CD4-positive, alpha-beta T cell treated with Interleukin-1 beta for 1 hour (primary cell): ENCODE measurements at regions not wholly inside any gene's neighbourhood (a gene's known extent, or its start where the extent isn't known, plus 50 kb on each side); places are given as distances from the start of the nearest gene placed in this dataset.

Experiments used
- DNase-seq, 2 donors: peaks; one replicate each; pipeline ENCODE4 v3.0.0-alpha.2; 2020 to 2022

GRCh38 chr2:240347949-240348500 is 87.4 kb upstream of the GPC1 start:
- no peak for DNase-seq

GRCh38 chr2:240348522-240348921 is 86.9 kb upstream of the GPC1 start:
- no peak for DNase-seq

GRCh38 chr2:240349133-240350005 is 86.1 kb upstream of the GPC1 start:
- no peak for DNase-seq

DNA sequence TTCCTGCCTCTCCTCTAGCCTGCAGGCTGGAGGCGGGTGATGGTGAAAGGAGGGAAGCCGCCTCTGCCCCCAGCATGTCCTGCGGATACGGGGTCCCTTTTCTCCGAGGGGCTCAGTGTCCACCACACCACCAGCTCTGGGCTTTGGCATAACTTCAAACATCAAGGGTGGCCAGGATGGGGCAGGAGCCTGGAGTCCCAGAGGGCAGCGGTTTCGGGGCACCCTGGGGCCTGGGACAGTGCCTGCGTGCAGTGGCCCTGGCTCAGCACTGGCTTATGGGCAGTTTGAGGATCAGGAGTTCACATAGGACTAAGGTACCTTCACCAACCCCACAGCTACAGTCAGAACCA is 85.5 kb upstream of the GPC1 start:
- no peak for DNase-seq

GRCh38 chr2:240350696-240351087 is 84.8 kb upstream of the GPC1 start:
- no peak for DNase-seq

DNA sequence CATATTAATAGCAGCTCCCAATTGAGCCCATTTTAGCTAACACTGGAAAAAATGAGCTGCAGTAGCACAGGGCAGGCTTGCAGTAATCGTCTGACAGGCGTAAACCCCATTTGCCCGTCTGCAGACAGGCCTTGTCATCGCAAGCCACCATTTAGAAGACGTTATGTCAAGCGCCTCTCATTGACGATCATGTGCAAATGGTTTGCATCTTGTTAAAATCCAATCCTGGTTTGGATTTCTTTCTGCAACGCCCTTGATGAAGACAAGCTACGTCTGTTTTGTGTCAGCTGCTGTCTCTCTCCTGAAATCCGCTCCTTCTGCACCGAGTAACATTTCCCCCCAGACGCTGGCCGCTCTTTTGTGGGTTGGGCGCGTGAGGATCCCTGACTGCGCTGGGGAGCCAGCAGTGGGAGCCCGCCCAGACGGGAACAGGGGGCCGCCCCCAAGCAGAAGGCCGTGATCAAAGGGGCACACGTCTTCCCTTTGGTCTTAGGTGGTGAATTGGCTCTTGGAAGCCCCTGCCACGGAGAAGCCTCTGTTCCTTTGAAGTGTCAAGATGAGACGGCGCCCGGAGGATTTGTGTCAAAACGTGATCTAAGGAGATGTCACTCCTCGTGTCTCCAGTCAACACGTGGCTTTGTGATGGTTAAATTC is 84.2 kb upstream of the GPC1 start:
- no peak for DNase-seq

- no peak for DNase-seq
Measured at GRCh38 chr2:240351826-240352426, 83.5 kb upstream of the GPC1 start.

DNA sequence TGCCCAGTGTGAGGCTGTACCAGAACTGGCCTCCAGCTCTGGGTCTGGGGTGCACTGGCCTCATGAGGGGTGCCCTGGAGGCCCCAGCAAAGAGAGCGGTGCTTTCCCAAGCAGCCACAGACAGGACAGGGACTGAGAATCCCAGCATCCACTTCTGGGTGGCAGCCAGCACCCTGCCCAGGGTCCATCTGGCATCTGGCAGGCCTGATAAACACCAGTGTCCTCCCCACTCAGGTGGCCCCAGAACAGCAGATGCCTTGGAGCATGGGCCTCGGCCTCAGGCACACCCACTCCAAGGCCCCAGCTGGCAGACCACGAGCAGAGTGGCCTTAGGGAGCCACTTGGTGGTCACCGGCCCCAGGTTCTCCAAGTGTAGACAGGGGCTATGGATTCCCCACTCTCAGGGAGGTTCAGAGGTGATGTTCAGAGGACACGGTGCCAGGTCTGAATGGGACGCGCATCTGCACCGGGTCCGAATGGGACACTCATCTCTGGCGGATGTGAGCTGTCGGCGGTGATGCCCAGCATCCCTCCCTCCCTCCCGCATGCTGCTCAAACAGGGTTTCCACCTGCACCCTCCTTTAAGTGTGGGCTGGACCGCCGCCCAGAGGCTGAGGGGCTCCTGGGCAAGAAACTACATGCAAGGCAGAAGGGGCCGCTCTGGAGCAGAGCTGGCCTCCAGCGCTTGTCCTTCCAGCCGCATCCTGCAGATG is 82.2 kb upstream of the GPC1 start:
- DNase-seq = no peak

DNA sequence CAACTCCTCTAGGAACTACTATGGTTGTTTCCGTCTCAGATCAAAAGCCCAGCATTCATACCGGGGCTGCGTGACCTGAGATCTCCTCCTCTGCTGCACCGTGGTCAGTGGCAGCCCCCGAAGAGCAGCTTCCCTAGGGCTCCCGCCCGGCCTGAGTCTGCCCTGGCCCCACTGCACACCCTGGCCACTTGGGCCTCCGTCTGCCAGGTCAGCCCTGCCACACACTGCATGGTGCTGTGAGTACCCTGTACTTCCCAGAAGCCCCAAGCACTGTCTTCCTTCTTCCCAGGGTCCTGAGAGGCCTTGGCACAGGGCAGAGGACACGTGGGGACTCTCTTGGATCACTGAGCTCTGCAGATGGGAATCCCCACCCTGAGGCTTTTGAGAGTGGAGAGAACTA is 81.5 kb upstream of the GPC1 start:
- no peak for DNase-seq

- DNase-seq = no peak
Measured at GRCh38 chr2:240355001-240355891, 80.2 kb upstream of the GPC1 start.

GRCh38 chr2:240355962-240356361 is 79.5 kb upstream of the GPC1 start:
- no peak for DNase-seq

DNA sequence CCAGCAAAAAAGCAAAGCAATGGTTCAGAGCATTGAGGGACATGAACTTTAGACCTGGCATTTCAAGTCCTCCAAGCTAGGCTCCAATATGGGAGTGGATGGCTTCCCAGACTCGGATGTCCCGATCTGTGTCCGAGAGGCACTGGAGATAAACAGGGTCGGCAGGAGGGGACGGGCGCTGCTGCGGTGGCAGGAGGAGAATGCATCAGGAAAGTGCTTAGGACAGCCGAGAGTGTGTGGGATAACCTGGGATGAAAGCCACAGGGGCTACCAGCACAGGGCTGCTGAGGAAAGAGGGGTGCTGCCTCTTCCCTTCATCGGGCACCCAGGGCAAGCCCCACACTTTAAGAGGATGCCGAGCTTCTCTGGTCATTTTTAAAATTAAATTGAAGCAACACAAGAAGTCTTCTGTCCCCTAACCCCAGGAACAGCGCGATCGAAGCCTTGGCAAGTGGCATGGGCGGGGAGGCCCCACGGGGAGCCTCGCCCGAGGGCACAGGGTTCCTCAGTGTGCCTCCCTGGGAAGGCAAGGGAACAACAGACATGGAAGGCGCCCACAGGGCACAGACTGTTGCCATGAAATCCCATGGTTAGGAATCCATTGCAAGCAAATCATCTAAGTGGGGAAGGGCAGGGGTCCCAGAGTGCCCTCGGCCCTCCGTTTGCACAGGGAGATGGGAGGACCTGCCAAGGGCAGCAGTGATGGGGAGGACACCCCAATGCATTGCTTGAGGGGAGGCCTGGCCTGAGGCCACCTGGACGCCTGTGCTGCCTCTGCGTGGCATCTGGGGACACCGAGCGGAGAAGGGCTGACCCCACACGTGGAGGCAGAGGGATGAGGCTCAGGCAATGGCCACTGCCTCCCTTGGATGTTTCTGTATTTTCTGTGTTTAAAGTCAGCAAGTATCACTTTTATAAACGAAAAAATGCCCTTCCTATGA is 78.5 kb upstream of the GPC1 start:
- DNase-seq = no peak

- no peak for DNase-seq
Measured at GRCh38 chr2:240357641-240358012, 77.8 kb upstream of the GPC1 start.

DNA sequence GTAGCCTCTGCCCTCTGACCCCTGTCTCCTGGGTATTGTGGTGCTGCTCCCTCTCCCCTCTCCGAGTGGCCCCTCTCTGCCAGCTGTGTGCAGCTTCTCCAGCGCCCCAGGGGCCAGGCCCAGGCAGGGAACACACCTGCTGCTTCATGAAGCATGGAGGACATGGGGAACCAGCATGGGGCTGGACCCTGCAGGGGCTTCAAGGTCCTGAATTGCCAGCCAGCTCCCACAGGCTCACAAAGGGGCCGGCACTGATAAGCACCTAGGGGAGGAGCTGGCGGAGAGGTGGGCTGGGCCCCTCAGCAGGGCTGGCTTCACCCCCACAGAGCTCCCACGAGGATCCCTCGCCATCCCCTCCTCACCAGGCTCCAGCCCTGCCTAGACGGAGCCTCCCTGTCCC is 77.4 kb upstream of the GPC1 start:
- no peak for DNase-seq

DNA sequence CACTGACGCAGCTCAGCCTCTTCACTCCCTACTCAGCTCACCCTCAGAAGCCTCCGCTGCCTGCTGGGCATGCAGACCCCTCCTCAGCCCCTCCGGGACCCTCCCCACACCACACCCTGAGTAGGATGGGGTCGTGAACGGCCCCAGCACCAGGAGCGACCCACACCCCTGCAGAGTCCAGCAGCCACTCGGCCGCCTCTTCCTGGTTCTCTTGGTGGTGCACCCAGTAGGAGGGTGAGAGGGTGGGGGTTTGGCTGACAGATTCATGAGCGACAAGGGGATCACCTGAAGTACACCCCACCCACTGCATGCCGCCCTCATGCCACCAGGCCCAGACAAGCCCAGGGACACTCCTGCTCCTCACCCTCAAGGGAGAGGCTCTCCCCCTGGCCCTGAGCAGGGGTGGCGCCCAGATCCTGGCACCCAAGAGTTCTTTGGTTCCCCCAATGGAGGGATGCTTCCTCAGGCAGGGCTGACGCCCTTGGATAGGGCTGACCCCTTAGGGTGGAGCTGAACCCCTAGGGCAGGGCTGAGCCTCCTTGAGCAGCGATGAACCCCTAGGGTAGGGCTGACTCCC is 76.6 kb upstream of the GPC1 start:
- no peak for DNase-seq

GRCh38 chr2:240359695-240360094 is 75.8 kb upstream of the GPC1 start:
- no peak for DNase-seq

DNA sequence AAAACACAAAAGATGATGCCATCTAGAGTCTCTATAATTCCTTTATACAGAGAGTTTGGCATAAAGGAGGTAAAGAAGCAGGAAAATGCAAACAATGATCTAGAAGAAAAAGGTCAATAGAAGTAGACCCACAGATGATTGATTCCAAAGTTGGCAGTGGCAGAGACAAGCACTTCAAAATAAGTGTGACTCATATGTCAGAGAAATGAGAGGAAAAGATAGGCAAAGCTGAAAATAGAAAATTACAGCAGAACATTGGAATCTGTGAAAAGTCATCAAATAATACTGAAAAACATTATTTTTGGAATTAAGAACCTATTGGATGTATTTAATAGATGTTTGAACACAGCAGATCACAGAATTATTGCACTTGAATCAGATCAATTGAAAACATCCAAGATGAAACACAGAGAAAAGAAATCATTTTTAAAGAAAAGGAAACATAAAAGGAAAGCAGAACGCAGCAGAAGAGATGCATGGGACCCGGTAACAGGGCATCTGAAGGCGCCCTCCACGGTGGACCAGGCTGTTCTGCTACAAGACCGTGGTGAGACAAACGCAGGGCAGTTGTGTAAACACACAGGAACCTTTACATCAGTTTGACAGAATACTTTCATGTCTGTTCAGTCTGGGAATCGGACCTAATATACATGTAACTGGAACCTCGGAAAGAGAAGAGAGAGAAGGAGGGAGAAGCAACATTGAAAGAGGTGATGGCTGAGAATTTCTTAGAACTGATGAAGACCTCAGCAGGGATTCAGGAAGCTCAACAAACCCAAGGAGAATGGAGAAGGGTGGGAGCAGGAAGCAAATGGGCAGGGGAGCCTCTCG is 74.6 kb upstream of the GPC1 start:
- no peak for DNase-seq

GRCh38 chr2:240362216-240362755 is 73.2 kb upstream of the GPC1 start:
- DNase-seq = no peak
